ENCODE measurements at regions not wholly inside any gene's neighbourhood (a gene's known extent, or its start where the extent isn't known, plus 50 kb on each side); places are given as distances from the start of the nearest gene placed in this dataset.

GRCh38 chr16:82421851-82422250, 204.9 kb upstream of the CDH13 start:
- DNase-seq (ENCODE audit: low spot score) (no peak), ATAC-seq (no peak), FAIRE-seq (no peak)
- ChIA-PET CTCF (ENCODE audit: low intra/inter-chr PET ratio, low total read pairs) (no interaction called here), POLR2A (no interaction called here)
- TF ChIP-seq ZNF766 (CRISPR knock-in tag; IDR thresholded peaks at IDR 0.05; ENCODE audit: borderline replicate concordance) (no peak), ZSCAN9 (CRISPR knock-in tag; IDR thresholded peaks at IDR 0.05; ENCODE audit: borderline replicate concordance) (no peak), PCBP1 (IDR thresholded peaks at IDR 0.05; ENCODE audit: borderline replicate concordance, low read depth, low read length) (no peak), ZZZ3 (CRISPR knock-in tag; IDR thresholded peaks at IDR 0.05; ENCODE audit: borderline replicate concordance) (no peak), THAP8 (CRISPR knock-in tag; IDR thresholded peaks at IDR 0.05; ENCODE audit: borderline replicate concordance) (no peak), MLX (CRISPR knock-in tag; IDR thresholded peaks at IDR 0.05) (no peak), MLXIP (CRISPR knock-in tag; IDR thresholded peaks at IDR 0.05; ENCODE audit: borderline replicate concordance) (no peak), MYNN (CRISPR knock-in tag; IDR thresholded peaks at IDR 0.05; ENCODE audit: low read depth) (no peak), ZNF333 (CRISPR knock-in tag; IDR thresholded peaks at IDR 0.05; ENCODE audit: borderline replicate concordance) (no peak), HMG20B (CRISPR knock-in tag; conservative IDR thresholded peaks at IDR 0.05) (no peak), NAIF1 (CRISPR knock-in tag; IDR thresholded peaks at IDR 0.05; ENCODE audit: borderline replicate concordance) (no peak), GPBP1L1 (CRISPR knock-in tag; IDR thresholded peaks at IDR 0.05) (no peak), HNRNPL (IDR thresholded peaks at IDR 0.05; ENCODE audit: low read depth, low read length) (no peak), BRD4 (CRISPR knock-in tag; IDR thresholded peaks at IDR 0.05) (no peak)
- H3K36me3 ChIP-seq (replicated peaks in 1 of 2; ENCODE audit: control insufficient read depth in 1 of 2, insufficient read depth in 2 of 2, low read length in 2 of 2), result no peaks in the 10 kb centered on the region
- no peak overlapping the region for H3K27ac ChIP-seq (ENCODE audit: extremely low read length, insufficient read depth, low read length)
- H3K9ac ChIP-seq (ENCODE audit: insufficient read depth, low read depth, low read length), result no peak overlapping the region
- no peaks in the 10 kb centered on the region for H4K20me1 ChIP-seq (ENCODE audit: insufficient read depth, low read length)
- no peak overlapping the region for H3K4me2 ChIP-seq (ENCODE audit: low read depth, low read length)
- 0% methylated on average over 1 of the region's 1 CpG for WGBS (ENCODE audit: low lambda C conversion rate)
- H2AFZ ChIP-seq (ENCODE audit: low read length), result no peak overlapping the region
- H3K27me3 ChIP-seq (ENCODE audit: control insufficient read depth in 1 of 2, insufficient read depth in 2 of 2, low read length in 2 of 2), result peaks cover 0 to 1% of the 10 kb centered on the region in 2 experiments; a peak in 1 of 5 replicates
- BruUV-seq (replicated peaks), result no TSS peak
- intact Hi-C loops (cut with micrococcal nuclease; ENCODE audit: unreplicated experiment), result no loop called here
- in situ Hi-C loops (cut with HindIII; ENCODE audit: extremely low pct_ligation_motif_present, low pct_unique_long_range_greater_than_20kb), result no loop called here
- no peaks in the 10 kb centered on the region for H3K4me1 ChIP-seq (ENCODE audit: insufficient read depth, low read length)
- no peaks in the 10 kb centered on the region for H3K79me2 ChIP-seq (ENCODE audit: insufficient read depth, low read length)
- no peaks in the 10 kb centered on the region for H3K9me3 ChIP-seq (ENCODE audit: low read length)
- H3K4me3 ChIP-seq (replicated peaks in 1 of 3; ENCODE audit: insufficient read depth in 1 of 3, low read depth in 2 of 3, low read length in 3 of 3), result no peak overlapping the region
